ENCODE measurements at regions not wholly inside any gene's neighbourhood (a gene's known extent, or its start where the extent isn't known, plus 50 kb on each side); places are given as distances from the start of the nearest gene placed in this dataset.

DNA sequence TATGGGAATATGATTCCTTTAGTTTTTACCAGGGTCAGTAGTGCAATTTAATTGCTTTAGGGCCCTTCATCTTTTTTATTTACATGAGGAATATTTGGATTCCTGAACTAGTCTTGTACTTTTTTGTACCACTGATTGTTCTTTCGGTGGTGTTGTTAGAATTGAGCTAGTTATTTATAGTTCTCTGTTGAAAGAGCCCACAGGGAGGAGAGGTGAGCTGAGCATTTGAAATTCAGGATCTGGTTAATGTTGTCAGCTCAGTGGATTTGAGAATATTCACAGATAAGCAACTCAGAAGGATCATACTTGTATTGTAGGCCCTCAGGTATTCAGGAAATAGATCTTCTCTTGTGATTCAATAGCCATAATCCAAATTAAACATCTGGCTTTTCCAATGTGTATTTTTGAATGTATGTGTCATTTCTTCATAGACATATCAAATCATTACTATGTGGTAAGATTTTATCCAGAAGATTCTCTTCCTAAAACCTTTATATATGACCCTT is 613.2 kb downstream of the ISL1 start:
- H3K4me3 ChIP-seq (ENCODE audit: extremely low read depth in 1 of 4, insufficient read depth in 2 of 4, low read depth in 3 of 4, low read length in 4 of 4): no peak overlapping the region
- no peaks in the 10 kb centered on the region for H3K79me1 ChIP-seq (ENCODE audit: low read depth, low read length)
- H3K36me3 ChIP-seq (ENCODE audit: control insufficient read depth in 2 of 4, insufficient read depth in 4 of 4, low read length in 3 of 4): no peaks in the 10 kb centered on the region
- H3K14ac ChIP-seq (ENCODE audit: insufficient read length): no peak overlapping the region
- H4K5ac ChIP-seq (ENCODE audit: insufficient read length, low read depth, low read length): no peak overlapping the region
- H2AK5ac ChIP-seq (ENCODE audit: low read depth, low read length): no peak overlapping the region
- DNase-seq (ENCODE audit: low read depth in 1 of 2, low spot score in 2 of 2) (no peak), FAIRE-seq (no peak)
- no peaks in the 10 kb centered on the region for H3K79me2 ChIP-seq (ENCODE audit: control insufficient read depth in 1 of 2, insufficient read depth in 2 of 2, low read length in 2 of 2)
- H2BK15ac ChIP-seq (ENCODE audit: low read length): no peak overlapping the region
- H3K23ac ChIP-seq (ENCODE audit: insufficient read length): no peak overlapping the region
- H3K4ac ChIP-seq (replicated peaks; ENCODE audit: insufficient read length, low read depth, low read length): no peak overlapping the region
- H2AFZ ChIP-seq (ENCODE audit: low read length): no peak overlapping the region
- POLR2A ChIA-PET (ENCODE audit: partially characterized antibody): no interaction called here
- no peaks in the 10 kb centered on the region for H4K20me1 ChIP-seq (replicated peaks in 1 of 2; ENCODE audit: control insufficient read depth in 1 of 2, insufficient read depth in 2 of 2, low read length in 2 of 2)
- H4K8ac ChIP-seq (ENCODE audit: extremely low read depth, insufficient read depth, low read length): no peak overlapping the region
- H2BK5ac ChIP-seq (ENCODE audit: low read depth, low read length): no peak overlapping the region
- no peak overlapping the region for H3K56ac ChIP-seq (replicated peaks; ENCODE audit: insufficient read length, low read depth, low read length)
- no peak overlapping the region for H3K9ac ChIP-seq (replicated peaks in 1 of 4; ENCODE audit: extremely low read depth in 1 of 4, low read depth in 3 of 4, low read length in 3 of 4)
- TF ChIP-seq NRF1 (IDR thresholded peaks at IDR 0.05; ENCODE audit: low read depth, low read length) (no peak), RAD21 (IDR thresholded peaks at IDR 0.05 in 1 of 2, conservative IDR thresholded peaks at IDR 0.05 in 1 of 2; ENCODE audit: low read depth in 2 of 2, low read length in 2 of 2) (no peak), SP1 (IDR thresholded peaks at IDR 0.05; ENCODE audit: low read depth, low read length) (no peak), MAFK (IDR thresholded peaks at IDR 0.05; ENCODE audit: low read depth, low read length) (no peak), BACH1 (IDR thresholded peaks at IDR 0.05; ENCODE audit: low read length) (no peak), CTBP2 (IDR thresholded peaks at IDR 0.05; ENCODE audit: borderline replicate concordance, insufficient read depth, insufficient read length, low read length) (no peak), SIN3A (conservative IDR thresholded peaks at IDR 0.05 in 1 of 2, IDR thresholded peaks at IDR 0.05 in 1 of 2; ENCODE audit: low read depth in 1 of 2, low read length in 2 of 2) (no peak), CBX8 (IDR thresholded peaks at IDR 0.05; ENCODE audit: borderline replicate concordance, low read depth, low read length) (no peak), RXRA (IDR thresholded peaks at IDR 0.05; ENCODE audit: insufficient read depth, low read depth, low read length) (no peak), POLR2AphosphoS5 (IDR thresholded peaks at IDR 0.05; ENCODE audit: low read depth, low read length) (no peak), CHD1 (IDR thresholded peaks at IDR 0.05; ENCODE audit: low read depth, low read length) (no peak), TEAD4 (IDR thresholded peaks at IDR 0.05; ENCODE audit: low read depth, low read length) (no peak), FOSL1 (IDR thresholded peaks at IDR 0.05; ENCODE audit: insufficient read depth, low read depth, low read length) (no peak)
- TF ChIP-seq, protein P1, sequence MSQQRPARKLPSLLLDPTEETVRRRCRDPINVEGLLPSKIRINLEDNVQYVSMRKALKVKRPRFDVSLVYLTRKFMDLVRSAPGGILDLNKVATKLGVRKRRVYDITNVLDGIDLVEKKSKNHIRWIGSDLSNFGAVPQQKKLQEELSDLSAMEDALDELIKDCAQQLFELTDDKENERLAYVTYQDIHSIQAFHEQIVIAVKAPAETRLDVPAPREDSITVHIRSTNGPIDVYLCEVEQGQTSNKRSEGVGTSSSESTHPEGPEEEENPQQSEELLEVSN (IDR thresholded peaks at IDR 0.05): no peak
- H2BK120ac ChIP-seq (replicated peaks; ENCODE audit: low read depth, low read length): no peak overlapping the region
- H3K23me2 ChIP-seq (ENCODE audit: low read depth, low read length): no peaks in the 10 kb centered on the region
- WGBS, 2 experiments (ENCODE audit: extremely low coverage in 1 of 2, insufficient coverage in 1 of 2, insufficient read length in 1 of 2, insufficient replicate concordance in 2 of 2, low coverage in 1 of 2, low lambda C conversion rate in 2 of 2, missing lambda C conversion rate in 1 of 2): 88% methylated on average over 1 of the region's 1 CpG; no CpG with 5 or more reads in 1 of the 2 experiments
- no peaks in the 10 kb centered on the region for H3K9me3 ChIP-seq (ENCODE audit: insufficient read depth in 2 of 2, low read depth in 1 of 2, low read length in 1 of 2)
- H2BK20ac ChIP-seq (ENCODE audit: low read length): no peak overlapping the region
- H2BK12ac ChIP-seq (ENCODE audit: low read depth, low read length): no peak overlapping the region
- H3K27me3 ChIP-seq (replicated peaks in 1 of 4; ENCODE audit: control insufficient read depth in 3 of 4, extremely low read depth in 1 of 4, insufficient read depth in 3 of 4, low read length in 3 of 4): no peaks in the 10 kb centered on the region
- CTCF ChIA-PET (ENCODE audit: partially characterized antibody): no interaction called here
- no peak overlapping the region for H3K27ac ChIP-seq (ENCODE audit: low read depth, low read length)
- no peak overlapping the region for H3K4me2 ChIP-seq (ENCODE audit: insufficient read depth in 1 of 2, low read depth in 2 of 2, low read length in 2 of 2)
- H3K18ac ChIP-seq (ENCODE audit: extremely low read depth, low read length): no peak overlapping the region
- H4K91ac ChIP-seq (replicated peaks; ENCODE audit: insufficient read length, low read length): no peak overlapping the region
- peaks cover 0 to 3% (median 0%) of the 10 kb centered on the region in 4 experiments; a peak in 1 of 7 replicates for H3K4me1 ChIP-seq (replicated peaks in 1 of 4; ENCODE audit: control insufficient read depth in 3 of 4, insufficient read depth in 4 of 4, low read length in 3 of 4)
